ENCODE measurements at regions not wholly inside any gene's neighbourhood (a gene's known extent, or its start where the extent isn't known, plus 50 kb on each side); places are given as distances from the start of the nearest gene placed in this dataset.

DNA sequence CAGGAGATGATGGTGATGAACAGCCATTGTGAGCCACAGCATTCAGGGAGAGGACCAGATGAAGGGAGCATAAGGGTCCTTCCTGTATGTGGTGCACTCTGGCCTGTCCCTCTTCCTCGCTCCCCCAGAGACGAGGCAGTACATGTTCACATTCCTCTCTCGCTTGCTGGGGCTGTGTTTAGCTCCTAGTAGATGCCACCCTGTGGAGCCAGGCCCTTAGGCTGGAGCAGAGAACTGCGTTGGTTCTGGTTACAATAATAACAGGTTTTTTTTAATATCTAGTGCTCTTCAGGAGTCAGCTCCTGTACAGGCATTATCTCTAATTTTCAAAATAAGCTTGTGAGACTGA is 171.1 kb upstream of the MYT1L start:
- intact Hi-C loops (cut with DNase I) = no loop called here
- H3K9me3 ChIP-seq = no peaks in the 10 kb centered on the region

DNA sequence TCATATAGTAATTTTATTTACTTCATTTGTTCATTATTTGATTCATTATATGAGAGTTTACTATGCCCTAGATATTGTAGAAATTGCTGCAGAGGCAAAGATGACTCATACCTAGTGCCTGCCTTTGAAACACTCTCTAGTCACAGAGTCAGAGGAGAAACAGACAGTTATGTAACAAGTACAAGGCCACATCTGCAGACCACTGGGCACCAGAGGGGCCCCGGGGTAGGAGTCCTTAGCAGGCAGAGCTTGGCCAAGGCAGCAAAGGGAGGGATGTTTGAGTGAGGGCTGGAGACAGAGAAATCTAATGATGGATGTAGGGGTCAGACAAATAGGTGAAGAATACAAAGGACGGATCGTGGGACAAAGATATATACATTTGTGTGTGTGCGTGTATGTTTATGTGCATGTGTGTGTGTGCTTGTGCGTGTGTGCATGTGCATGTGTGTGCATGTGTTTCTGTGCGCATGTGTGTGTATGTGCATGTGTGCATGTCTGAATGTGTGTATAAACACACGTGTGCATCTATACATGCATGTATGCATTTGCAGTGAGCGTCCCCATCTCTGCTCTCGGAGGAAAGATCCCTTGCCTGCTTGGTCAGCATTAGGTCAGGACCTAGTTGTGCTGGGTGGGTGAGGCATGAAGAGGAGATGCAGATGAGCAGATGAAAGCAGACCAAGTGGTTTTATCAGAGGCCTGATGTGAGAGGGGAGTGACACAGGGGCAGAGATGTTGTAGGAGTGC is 170.6 kb upstream of the MYT1L start:
- intact Hi-C loops (cut with DNase I) = no loop called here

More for the DNA sequence above, 171.1 kb upstream of the MYT1L start:
- no peak overlapping the region for H3K27ac ChIP-seq
- DNase-seq = no peak
- H3K4me3 ChIP-seq = no peak overlapping the region
- no peak overlapping the region for H3K9ac ChIP-seq (ENCODE audit: low read depth in 2 of 2, low read length in 2 of 2)
- no peaks in the 10 kb centered on the region for H3K36me3 ChIP-seq
- TF ChIP-seq, protein P1, sequence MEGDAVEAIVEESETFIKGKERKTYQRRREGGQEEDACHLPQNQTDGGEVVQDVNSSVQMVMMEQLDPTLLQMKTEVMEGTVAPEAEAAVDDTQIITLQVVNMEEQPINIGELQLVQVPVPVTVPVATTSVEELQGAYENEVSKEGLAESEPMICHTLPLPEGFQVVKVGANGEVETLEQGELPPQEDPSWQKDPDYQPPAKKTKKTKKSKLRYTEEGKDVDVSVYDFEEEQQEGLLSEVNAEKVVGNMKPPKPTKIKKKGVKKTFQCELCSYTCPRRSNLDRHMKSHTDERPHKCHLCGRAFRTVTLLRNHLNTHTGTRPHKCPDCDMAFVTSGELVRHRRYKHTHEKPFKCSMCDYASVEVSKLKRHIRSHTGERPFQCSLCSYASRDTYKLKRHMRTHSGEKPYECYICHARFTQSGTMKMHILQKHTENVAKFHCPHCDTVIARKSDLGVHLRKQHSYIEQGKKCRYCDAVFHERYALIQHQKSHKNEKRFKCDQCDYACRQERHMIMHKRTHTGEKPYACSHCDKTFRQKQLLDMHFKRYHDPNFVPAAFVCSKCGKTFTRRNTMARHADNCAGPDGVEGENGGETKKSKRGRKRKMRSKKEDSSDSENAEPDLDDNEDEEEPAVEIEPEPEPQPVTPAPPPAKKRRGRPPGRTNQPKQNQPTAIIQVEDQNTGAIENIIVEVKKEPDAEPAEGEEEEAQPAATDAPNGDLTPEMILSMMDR (IDR thresholded peaks at IDR 0.05) = no peak
- no peaks in the 10 kb centered on the region for H3K4me1 ChIP-seq
- H3K27me3 ChIP-seq = no peaks in the 10 kb centered on the region

DNA sequence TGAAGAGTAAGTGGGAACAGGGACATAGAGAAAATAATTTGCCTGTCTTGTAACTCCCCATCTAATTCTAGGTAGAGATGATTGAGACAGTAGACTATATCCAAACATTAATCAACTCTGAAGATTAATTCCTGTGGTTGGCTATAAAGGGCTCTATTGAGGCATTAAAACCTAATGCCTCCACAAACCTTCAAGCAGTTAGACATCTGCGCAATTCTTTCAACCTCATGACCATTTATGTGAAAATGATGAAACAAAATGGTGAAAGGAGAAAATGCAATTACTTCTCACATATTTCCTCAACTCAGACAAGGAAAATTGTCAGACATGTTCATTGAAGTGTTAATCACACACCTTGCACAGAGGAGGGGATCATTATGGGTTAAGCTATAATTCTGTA is 164.5 kb upstream of the MYT1L start:
- no peaks in the 10 kb centered on the region for H3K9me3 ChIP-seq
- H3K27me3 ChIP-seq = no peaks in the 10 kb centered on the region
- intact Hi-C loops (cut with DNase I) = no loop called here
- no peak overlapping the region for H3K27ac ChIP-seq
- H3K36me3 ChIP-seq = no peaks in the 10 kb centered on the region
- H3K4me3 ChIP-seq = no peak overlapping the region
- no peak for DNase-seq
- TF ChIP-seq, protein P1 (IDR thresholded peaks at IDR 0.05) = no peak
- H3K9ac ChIP-seq (ENCODE audit: low read depth in 2 of 2, low read length in 2 of 2) = no peak overlapping the region
- no peaks in the 10 kb centered on the region for H3K4me1 ChIP-seq

More for the DNA sequence above, 170.6 kb upstream of the MYT1L start:
- DNase-seq = no peak
- Histone ChIP-seq H3K4me3 (no peak overlapping the region), H3K9me3 (no peaks in the 10 kb centered on the region), H3K36me3 (no peaks in the 10 kb centered on the region), H3K27ac (no peak overlapping the region), H3K9ac (ENCODE audit: low read depth in 2 of 2, low read length in 2 of 2) (no peak overlapping the region), H3K4me1 (no peaks in the 10 kb centered on the region), H3K27me3 (no peaks in the 10 kb centered on the region)
- TF ChIP-seq, protein P1 (IDR thresholded peaks at IDR 0.05) = no peak

DNA sequence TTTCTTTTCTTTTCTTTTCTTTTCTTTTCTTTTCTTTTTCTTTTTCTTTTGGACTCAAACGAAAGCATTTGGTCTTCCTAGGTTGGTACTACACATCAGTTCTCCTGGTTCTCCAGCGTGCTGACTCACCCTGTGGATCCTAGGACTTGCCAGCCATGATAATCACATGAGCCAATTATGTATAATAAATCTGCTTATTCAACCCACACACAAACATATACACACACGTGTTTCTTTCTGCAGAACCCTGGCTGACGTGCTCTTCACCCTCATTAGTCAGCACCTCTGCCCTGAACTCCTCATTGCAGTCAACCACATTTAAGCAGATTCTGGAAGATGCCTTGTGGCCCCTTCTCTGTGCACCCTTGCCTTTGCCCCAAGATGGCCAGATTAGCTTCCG is 162.4 kb upstream of the MYT1L start:
- DNase-seq = no peak
- Histone ChIP-seq H3K27ac (no peak overlapping the region), H3K4me1 (no peaks in the 10 kb centered on the region), H3K27me3 (no peaks in the 10 kb centered on the region), H3K9me3 (no peaks in the 10 kb centered on the region), H3K4me3 (no peak overlapping the region), H3K36me3 (no peaks in the 10 kb centered on the region), H3K9ac (ENCODE audit: low read depth in 2 of 2, low read length in 2 of 2) (no peak overlapping the region)
- TF ChIP-seq, protein P1 (IDR thresholded peaks at IDR 0.05) = no peak
- intact Hi-C loops (cut with DNase I) = no loop called here

DNA sequence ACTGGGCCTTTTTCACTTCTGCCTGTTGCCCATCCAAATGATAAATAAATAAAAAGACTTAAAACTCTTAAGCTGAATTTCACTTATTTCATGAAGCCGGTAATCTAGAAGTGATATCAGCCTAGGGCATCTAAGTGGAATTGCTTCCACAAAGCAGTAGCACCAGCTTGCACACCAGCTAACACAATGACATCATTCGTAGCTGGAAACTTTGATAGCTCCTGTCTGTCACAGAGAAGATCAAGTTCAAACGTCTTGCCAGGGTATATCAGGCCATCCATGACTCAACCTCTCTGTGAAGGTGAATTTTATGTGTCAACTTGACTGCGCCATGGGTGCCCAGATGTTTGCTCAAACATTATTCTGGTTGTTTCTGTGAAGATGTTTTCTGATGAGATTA is 161.7 kb upstream of the MYT1L start:
- intact Hi-C loops (cut with DNase I) = no loop called here
- Histone ChIP-seq H3K27me3 (no peaks in the 10 kb centered on the region), H3K27ac (no peak overlapping the region), H3K9me3 (no peaks in the 10 kb centered on the region), H3K4me3 (no peak overlapping the region), H3K4me1 (no peaks in the 10 kb centered on the region), H3K36me3 (no peaks in the 10 kb centered on the region), H3K9ac (ENCODE audit: low read depth in 2 of 2, low read length in 2 of 2) (no peak overlapping the region)
- no peak for DNase-seq
- TF ChIP-seq, protein P1 (IDR thresholded peaks at IDR 0.05) = no peak

All from colonic mucosa (tissue), 4 donors.